NT2/D1 (cell line): ENCODE measurements at regions not wholly inside any gene's neighbourhood (a gene's known extent, or its start where the extent isn't known, plus 50 kb on each side); places are given as distances from the start of the nearest gene placed in this dataset.

Experiments
- SUZ12 ChIP-seq: IDR thresholded peaks from 2 replicates; pipeline ENCODE4 v1.6.1; 2011; ENCODE audit not compliant: insufficient read length, insufficient read depth; ENCODE audit errors: extremely low read depth
- ZNF274 ChIP-seq: IDR thresholded peaks from 2 replicates; pipeline ENCODE4 v1.6.1; 2011; ENCODE audit warnings: mild to moderate bottlenecking, low read depth, low read length

GRCh38 chr6:804771-805170 lies 111.8 kb upstream of the EXOC2 start:
- TF ChIP-seq ZNF274 (no peak), SUZ12 (no peak)
